Inflammatory macrophage (primary cell): ENCODE measurements at regions not wholly inside any gene's neighbourhood (a gene's known extent, or its start where the extent isn't known, plus 50 kb on each side); places are given as distances from the start of the nearest gene placed in this dataset.

ENCODE experiments used
- DNase-seq, 2 donors: peaks; one replicate each; pipeline ENCODE4 v3.0.0-alpha.2; 2020 to 2022

- peak; percentile 15 to 20 for DNase-seq
Observed at GRCh38 chr14:97538749-97539410, 741.7 kb downstream of the VRK1 start.

GRCh38 chr14:97539411-97539795, 742.2 kb downstream of the VRK1 start:
- DNase-seq, result no peak

- no peak for DNase-seq
Observed at GRCh38 chr14:97539884-97540283, 742.7 kb downstream of the VRK1 start.

GRCh38 chr14:97543221-97543620, 746.0 kb downstream of the VRK1 start:
- DNase-seq, result peak; percentile 38 to 46

- DNase-seq, result peak; percentile 17 to 53
Observed at GRCh38 chr14:97543816-97544215, 746.6 kb downstream of the VRK1 start.

GRCh38 chr14:97544571-97544970, 747.4 kb downstream of the VRK1 start:
- DNase-seq, result peak; percentile 79 to 93

- DNase-seq, result no peak
Observed at GRCh38 chr14:97546491-97547230, 749.5 kb downstream of the VRK1 start.

- no peak for DNase-seq
Observed at GRCh38 chr14:97550463-97550862, 753.3 kb downstream of the VRK1 start.

GRCh38 chr14:97554597-97554996, 757.4 kb downstream of the VRK1 start:
- DNase-seq, result no peak

- DNase-seq, result no peak
Observed at GRCh38 chr14:97564334-97564733, 767.2 kb downstream of the VRK1 start.

GRCh38 chr14:97571201-97571600, 774.0 kb downstream of the VRK1 start:
- no peak for DNase-seq

GRCh38 chr14:97571866-97572555, 774.8 kb downstream of the VRK1 start:
- DNase-seq, result peak in 1 of 2 donors; percentile 38

GRCh38 chr14:97572583-97573458, 775.6 kb downstream of the VRK1 start:
- no peak for DNase-seq

- no peak for DNase-seq
Observed at GRCh38 chr14:97575677-97576076, 778.5 kb downstream of the VRK1 start.

- no peak for DNase-seq
Observed at GRCh38 chr14:97578982-97579548, 781.9 kb downstream of the VRK1 start.

GRCh38 chr14:97581016-97581415, 783.8 kb downstream of the VRK1 start:
- DNase-seq, result no peak

- no peak for DNase-seq
Observed at GRCh38 chr14:97582022-97582421, 784.8 kb downstream of the VRK1 start.

- DNase-seq, result peak in 1 of 2 donors; percentile 17
Observed at GRCh38 chr14:97584528-97584927, 787.3 kb downstream of the VRK1 start.

- no peak for DNase-seq
Observed at GRCh38 chr14:97592341-97592980, 795.3 kb downstream of the VRK1 start.

- peak; percentile 22 to 47 for DNase-seq
Observed at GRCh38 chr14:97594306-97594705, 797.1 kb downstream of the VRK1 start.

GRCh38 chr14:97602438-97603117, 805.4 kb downstream of the VRK1 start:
- no peak for DNase-seq
